ENCODE measurements at regions not wholly inside any gene's neighbourhood (a gene's known extent, or its start where the extent isn't known, plus 50 kb on each side); places are given as distances from the start of the nearest gene placed in this dataset.

DNA sequence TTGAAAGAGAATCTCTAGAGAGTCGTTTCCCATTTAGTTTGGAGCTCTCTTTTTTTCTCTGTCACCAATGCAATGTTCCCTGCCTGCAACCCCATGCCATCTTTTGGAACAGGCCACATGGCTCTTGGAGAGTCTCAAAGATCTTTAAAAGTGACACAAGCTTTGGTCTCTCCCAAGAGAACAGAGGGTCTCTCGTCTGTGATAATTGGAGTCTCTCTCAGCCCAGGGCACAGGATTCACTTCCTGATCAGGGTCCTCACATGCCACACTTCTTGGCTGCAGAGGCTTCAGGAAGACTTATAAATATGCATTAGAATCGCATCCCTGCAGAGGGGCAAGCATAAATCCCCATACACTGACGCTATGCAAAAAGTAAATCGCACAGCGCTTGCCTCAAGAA, 240.5 kb downstream of the IRS2 start:
- TF ChIP-seq, protein P1, sequence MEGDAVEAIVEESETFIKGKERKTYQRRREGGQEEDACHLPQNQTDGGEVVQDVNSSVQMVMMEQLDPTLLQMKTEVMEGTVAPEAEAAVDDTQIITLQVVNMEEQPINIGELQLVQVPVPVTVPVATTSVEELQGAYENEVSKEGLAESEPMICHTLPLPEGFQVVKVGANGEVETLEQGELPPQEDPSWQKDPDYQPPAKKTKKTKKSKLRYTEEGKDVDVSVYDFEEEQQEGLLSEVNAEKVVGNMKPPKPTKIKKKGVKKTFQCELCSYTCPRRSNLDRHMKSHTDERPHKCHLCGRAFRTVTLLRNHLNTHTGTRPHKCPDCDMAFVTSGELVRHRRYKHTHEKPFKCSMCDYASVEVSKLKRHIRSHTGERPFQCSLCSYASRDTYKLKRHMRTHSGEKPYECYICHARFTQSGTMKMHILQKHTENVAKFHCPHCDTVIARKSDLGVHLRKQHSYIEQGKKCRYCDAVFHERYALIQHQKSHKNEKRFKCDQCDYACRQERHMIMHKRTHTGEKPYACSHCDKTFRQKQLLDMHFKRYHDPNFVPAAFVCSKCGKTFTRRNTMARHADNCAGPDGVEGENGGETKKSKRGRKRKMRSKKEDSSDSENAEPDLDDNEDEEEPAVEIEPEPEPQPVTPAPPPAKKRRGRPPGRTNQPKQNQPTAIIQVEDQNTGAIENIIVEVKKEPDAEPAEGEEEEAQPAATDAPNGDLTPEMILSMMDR (IDR thresholded peaks at IDR 0.05; ENCODE audit: insufficient read depth, low read depth, low read length) = no peak
- no peak for TF ChIP-seq EZH2 (IDR thresholded peaks at IDR 0.05; ENCODE audit: insufficient read depth, low read length)
